GM18517 (cell line): ENCODE measurements at regions not wholly inside any gene's neighbourhood (a gene's known extent, or its start where the extent isn't known, plus 50 kb on each side); places are given as distances from the start of the nearest gene placed in this dataset.
"Not testable (repeated sequence)": the region's sequence is repeated elsewhere in the genome, so short reads cannot be mapped to it uniquely, and the experiment has no call there.

ENCODE experiments used
- ATAC-seq: cut with Tn5 transposase; IDR thresholded peaks from one replicate; pipeline ENCODE4 v1.9.1; 2021; ENCODE audit warnings: mild to moderate bottlenecking, moderate library complexity; ENCODE audit not compliant: unreplicated experiment

GRCh38 chr6:26956078-26956600 lies 291.4 kb upstream of the PRSS16 start:
- not testable (repeated sequence) for ATAC-seq

- ATAC-seq = not testable (repeated sequence)
Measured at GRCh38 chr6:26956601-26957184, 290.8 kb upstream of the PRSS16 start.

GRCh38 chr6:26957399-26958127 lies 289.9 kb upstream of the PRSS16 start:
- ATAC-seq = not testable (repeated sequence)

GRCh38 chr6:26961236-26961635 lies 286.3 kb upstream of the PRSS16 start:
- not testable (repeated sequence) for ATAC-seq

GRCh38 chr6:27002447-27002846 lies 245.1 kb upstream of the PRSS16 start:
- no peak for ATAC-seq

- ATAC-seq = no peak
Measured at GRCh38 chr6:27007020-27007419, 240.5 kb upstream of the PRSS16 start.

GRCh38 chr6:27008613-27009012 lies 238.9 kb upstream of the PRSS16 start:
- ATAC-seq = not testable (repeated sequence)

GRCh38 chr6:27014053-27014452 lies 233.4 kb upstream of the PRSS16 start:
- ATAC-seq = not testable (repeated sequence)

- no peak for ATAC-seq
Measured at GRCh38 chr6:27016689-27017088, 230.8 kb upstream of the PRSS16 start.

- not testable (repeated sequence) for ATAC-seq
Measured at GRCh38 chr6:27018401-27018800, 229.1 kb upstream of the PRSS16 start.

- ATAC-seq = no peak
Measured at GRCh38 chr6:27019651-27020552, 227.6 kb upstream of the PRSS16 start.

- no peak for ATAC-seq
Measured at GRCh38 chr6:27020553-27020880, 227.0 kb upstream of the PRSS16 start.

GRCh38 chr6:27023664-27024063 lies 223.8 kb upstream of the PRSS16 start:
- ATAC-seq = no peak

GRCh38 chr6:27025351-27025750 lies 222.2 kb upstream of the PRSS16 start:
- no peak for ATAC-seq

- ATAC-seq = no peak
Measured at GRCh38 chr6:27026361-27026760, 221.1 kb upstream of the PRSS16 start.

GRCh38 chr6:27031302-27031701 lies 216.2 kb upstream of the PRSS16 start:
- no peak for ATAC-seq

GRCh38 chr6:27038498-27038897 lies 209.0 kb upstream of the PRSS16 start:
- ATAC-seq = no peak

- ATAC-seq = no peak
Measured at GRCh38 chr6:27040244-27041042, 207.1 kb upstream of the PRSS16 start.

GRCh38 chr6:27043244-27043643 lies 204.3 kb upstream of the PRSS16 start:
- no peak for ATAC-seq

GRCh38 chr6:27045131-27045530 lies 202.4 kb upstream of the PRSS16 start:
- not testable (repeated sequence) for ATAC-seq

- ATAC-seq = not testable (repeated sequence)
Measured at GRCh38 chr6:27047725-27048124, 199.8 kb upstream of the PRSS16 start.
